ENCODE measurements at regions not wholly inside any gene's neighbourhood (a gene's known extent, or its start where the extent isn't known, plus 50 kb on each side); places are given as distances from the start of the nearest gene placed in this dataset.

- TF ChIP-seq CTCF (IDR thresholded peaks at IDR 0.05) (no peak), POLR2A (IDR thresholded peaks at IDR 0.05) (no peak)
- intact Hi-C loops (cut with DNase I) = no loop called here
- Histone ChIP-seq H3K27me3 (no peaks in the 10 kb centered on the region), H3K4me3 (no peak overlapping the region), H3K36me3 (no peaks in the 10 kb centered on the region), H3K9me3 (no peaks in the 10 kb centered on the region), H3K4me1 (no peaks in the 10 kb centered on the region), H3K27ac (no peak overlapping the region)
- ATAC-seq (peak in 1 of 4 donors; percentile 46), DNase-seq (no peak)
- 31% methylated on average over 2 of the region's 2 CpGs for WGBS (ENCODE audit: insufficient coverage, low coverage, low lambda C conversion rate, missing lambda C conversion rate)
These were observed 326.2 kb upstream of the RAB6C start for GRCh38 chr2:129653246-129653645.

GRCh38 chr2:129654331-129654730 is 325.1 kb upstream of the RAB6C start:
- Histone ChIP-seq H3K4me3 (no peak overlapping the region), H3K9me3 (no peaks in the 10 kb centered on the region), H3K27ac (no peak overlapping the region), H3K27me3 (no peaks in the 10 kb centered on the region), H3K4me1 (no peaks in the 10 kb centered on the region), H3K36me3 (no peaks in the 10 kb centered on the region)
- no peak for TF ChIP-seq POLR2A (IDR thresholded peaks at IDR 0.05)
- DNase-seq = no peak
- intact Hi-C loops (cut with DNase I) = no loop called here
- ATAC-seq = no peak
- WGBS (ENCODE audit: insufficient coverage, low coverage, low lambda C conversion rate, missing lambda C conversion rate) = 0% methylated on average over 1 of the region's 3 CpGs

GRCh38 chr2:129656081-129656598 is 323.3 kb upstream of the RAB6C start:
- Histone ChIP-seq H3K4me3 (no peak overlapping the region), H3K36me3 (no peaks in the 10 kb centered on the region), H3K4me1 (no peaks in the 10 kb centered on the region), H3K9me3 (no peaks in the 10 kb centered on the region), H3K27me3 (no peaks in the 10 kb centered on the region), H3K27ac (no peak overlapping the region)
- ATAC-seq (no peak), DNase-seq (no peak)
- WGBS (ENCODE audit: insufficient coverage, low coverage, low lambda C conversion rate, missing lambda C conversion rate) = 44% methylated on average over 6 of the region's 6 CpGs
- TF ChIP-seq POLR2A (IDR thresholded peaks at IDR 0.05) = no peak
- no peak for TF ChIP-seq CTCF (IDR thresholded peaks at IDR 0.05)
- intact Hi-C loops (cut with DNase I) = no loop called here

- 80% methylated on average over 5 of the region's 5 CpGs for WGBS (ENCODE audit: insufficient coverage, low coverage, low lambda C conversion rate, missing lambda C conversion rate)
- Histone ChIP-seq H3K9me3 (no peaks in the 10 kb centered on the region), H3K36me3 (no peaks in the 10 kb centered on the region), H3K4me3 (no peak overlapping the region), H3K27me3 (no peaks in the 10 kb centered on the region), H3K4me1 (no peaks in the 10 kb centered on the region), H3K27ac (no peak overlapping the region)
- DNase-seq = no peak
- intact Hi-C loops (cut with DNase I) = no loop called here
- TF ChIP-seq CTCF (IDR thresholded peaks at IDR 0.05) (no peak), POLR2A (IDR thresholded peaks at IDR 0.05) (no peak)
- no peak for ATAC-seq
These were observed 321.0 kb upstream of the RAB6C start for GRCh38 chr2:129658430-129658829.

GRCh38 chr2:129661935-129662334 is 317.5 kb upstream of the RAB6C start:
- Histone ChIP-seq H3K9me3 (no peaks in the 10 kb centered on the region), H3K27me3 (no peaks in the 10 kb centered on the region), H3K4me1 (no peaks in the 10 kb centered on the region), H3K36me3 (no peaks in the 10 kb centered on the region), H3K4me3 (no peak overlapping the region), H3K27ac (no peak overlapping the region)
- TF ChIP-seq CTCF (IDR thresholded peaks at IDR 0.05) = no peak
- WGBS (ENCODE audit: insufficient coverage, low coverage, low lambda C conversion rate, missing lambda C conversion rate) = 69% methylated on average over 1 of the region's 1 CpG
- intact Hi-C loops (cut with DNase I) = no loop called here
- ATAC-seq (no peak), DNase-seq (no peak)

All from right lobe of liver (tissue), 6 donors.